HG03066 (cell line): ENCODE measurements at regions not wholly inside any gene's neighbourhood (a gene's known extent, or its start where the extent isn't known, plus 50 kb on each side); places are given as distances from the start of the nearest gene placed in this dataset.

Experiments
- ATAC-seq: cut with Tn5 transposase; IDR thresholded peaks from one replicate; pipeline ENCODE4 v1.9.1; 2021; ENCODE audit warnings: low read depth; ENCODE audit not compliant: unreplicated experiment

DNA sequence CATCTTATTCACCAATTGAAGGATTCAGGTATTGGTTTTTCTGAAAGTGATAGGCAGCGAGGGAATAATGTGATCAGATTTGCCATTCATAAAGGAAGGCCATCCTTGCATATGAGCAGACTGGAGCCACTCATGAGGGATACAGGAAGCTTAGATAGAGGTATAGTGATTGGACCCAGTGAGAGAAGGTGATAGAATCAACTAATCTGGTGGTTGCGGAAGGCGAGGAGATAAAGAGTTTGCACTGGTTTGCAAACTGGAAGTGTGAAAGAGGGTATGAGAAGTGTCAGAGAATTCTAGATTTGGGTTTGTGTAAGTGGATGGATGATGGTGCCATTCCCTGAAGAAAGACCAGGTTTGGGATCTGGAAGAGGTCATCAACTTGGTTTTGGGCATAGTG, 57.3 kb upstream of the RASGEF1B start:
- no peak for ATAC-seq

- ATAC-seq: no peak
Observed at GRCh38 chr4:81528200-81528599, 56.5 kb upstream of the RASGEF1B start.

- ATAC-seq: no peak
Observed at GRCh38 chr4:81527709-81528108, 56.0 kb upstream of the RASGEF1B start.

- ATAC-seq: no peak
Observed at GRCh38 chr4:81527115-81527514, 55.4 kb upstream of the RASGEF1B start.

- ATAC-seq: no peak
Observed at GRCh38 chr4:81526706-81527105, 55.0 kb upstream of the RASGEF1B start.

GRCh38 chr4:81523672-81524327, 52.1 kb upstream of the RASGEF1B start:
- peak; percentile 60 for ATAC-seq

DNA sequence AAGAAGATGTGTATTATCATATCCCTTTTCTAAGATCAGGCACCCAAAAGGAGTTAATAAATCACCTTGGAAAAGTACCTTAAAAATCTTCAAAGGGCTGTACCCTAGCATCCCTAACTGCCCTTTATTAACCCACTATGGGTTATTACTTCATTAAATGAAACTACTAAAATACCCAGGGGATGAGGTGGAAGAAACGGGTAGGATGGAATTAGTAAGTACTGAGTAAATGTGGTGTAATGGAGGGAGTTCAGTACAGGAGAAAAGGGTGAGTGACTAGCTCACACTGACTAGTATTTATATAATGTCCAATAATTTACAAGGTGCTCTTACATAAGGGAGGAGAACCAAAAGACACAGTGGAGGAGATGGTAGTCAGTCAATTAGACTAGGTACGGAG, 51.0 kb upstream of the RASGEF1B start:
- ATAC-seq: no peak

DNA sequence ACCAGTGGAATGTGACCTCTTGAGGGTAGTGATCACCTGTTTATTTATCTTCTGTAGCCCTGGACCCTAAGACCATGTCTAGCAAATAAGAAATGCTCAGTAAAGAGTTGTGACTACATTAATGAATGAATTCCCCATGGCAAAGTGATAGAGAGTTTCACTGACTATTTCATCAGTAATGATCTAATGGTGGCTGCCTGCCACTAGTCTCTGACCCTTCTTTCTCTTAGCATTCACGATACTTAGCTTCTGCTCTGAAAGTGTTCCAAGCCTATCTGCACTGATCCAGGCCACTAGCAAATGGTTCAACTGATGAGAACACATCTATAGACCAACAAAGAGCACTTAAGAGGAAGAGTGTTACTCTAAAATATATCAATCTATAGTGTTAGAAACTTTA, 50.0 kb upstream of the RASGEF1B start:
- no peak for ATAC-seq
